Endodermal cell (in vitro differentiated cells): ENCODE measurements at regions not wholly inside any gene's neighbourhood (a gene's known extent, or its start where the extent isn't known, plus 50 kb on each side); places are given as distances from the start of the nearest gene placed in this dataset.

Experiments used
- DNase-seq: peaks from one replicate; pipeline ENCODE4 v3.0.0-alpha.2; 2017
- H3K27ac ChIP-seq: 2 replicates; pipeline ENCODE4 v1.5.1; 2013; ENCODE audit warnings: mild to moderate bottlenecking, low read depth, low read length, moderate library complexity
- H3K27me3 ChIP-seq: 2 replicates; pipeline ENCODE4 v1.6.1; 2013; ENCODE audit warnings: mild to moderate bottlenecking, low read length, moderate library complexity; ENCODE audit not compliant: insufficient read depth, control insufficient read depth, poor library complexity, severe bottlenecking
- H3K36me3 ChIP-seq: 2 replicates; pipeline ENCODE4 v1.7.0; 2013; ENCODE audit warnings: mild to moderate bottlenecking, low read length, moderate library complexity; ENCODE audit not compliant: control insufficient read depth, insufficient read depth
- H3K4me1 ChIP-seq: one replicate; pipeline ENCODE4 v1.7.0; 2013; ENCODE audit warnings: low read length; ENCODE audit not compliant: control insufficient read depth, insufficient read depth
- H3K4me3 ChIP-seq: 2 replicates; pipeline ENCODE4 v1.5.1; 2013; ENCODE audit warnings: mild to moderate bottlenecking, low read length, moderate library complexity
- H3K9ac ChIP-seq: 2 replicates; pipeline ENCODE4 v1.6.1; 2013; ENCODE audit warnings: mild to moderate bottlenecking, low read length, moderate library complexity; ENCODE audit not compliant: poor library complexity, severe bottlenecking; ENCODE audit errors: extremely low read depth
- H3K9me3 ChIP-seq: 2 replicates; pipeline ENCODE4 v1.6.1; 2013; ENCODE audit warnings: mild to moderate bottlenecking, low read length, moderate library complexity; ENCODE audit not compliant: control insufficient read depth
- H3K27ac Mint-ChIP-seq: 2 replicates; pipeline ENCODE4 v1.8.0; 2020; ENCODE audit warnings: mixed read lengths
- H3K27me3 Mint-ChIP-seq: 2 replicates; pipeline ENCODE4 v1.8.0; 2021; ENCODE audit warnings: mild to moderate bottlenecking, mixed read lengths; ENCODE audit not compliant: insufficient read depth
- H3K36me3 Mint-ChIP-seq: 2 replicates; pipeline ENCODE4 v1.8.0; 2020; ENCODE audit warnings: low read depth, mixed read lengths
- H3K4me1 Mint-ChIP-seq: 2 replicates; pipeline ENCODE4 v1.8.0; 2020; ENCODE audit warnings: mixed read lengths
- H3K4me3 Mint-ChIP-seq: 2 replicates; pipeline ENCODE4 v1.8.0; 2020; ENCODE audit warnings: mild to moderate bottlenecking, moderate library complexity, mixed read lengths
- H3K9me3 Mint-ChIP-seq: 2 replicates; pipeline ENCODE4 v1.8.0; 2020; ENCODE audit warnings: mild to moderate bottlenecking, mixed read lengths
- CTCF ChIP-seq: fragments of 200-600 bp; sonication (generic); conservative IDR thresholded peaks from 2 replicates; pipeline ENCODE4 v1.5.0; 2021; ENCODE audit warnings: antibody characterized with exemption, mild to moderate bottlenecking
- WGBS, 2 experiments: methylation state at CpG; one replicate each; pipeline versions ENCODE4 v1.1.5 to v1.1.7; 2013; ENCODE audit warnings: missing lambda C conversion rate in 2 of 2, mixed read lengths in 1 of 2; ENCODE audit not compliant: insufficient coverage in 1 of 2, insufficient read length in 1 of 2; 5-methylcytosine and 5-hydroxymethylcytosine counted together

- 63 to 80% methylated on average over 3 of the region's 3 CpGs for WGBS, 2 experiments
- TF ChIP-seq CTCF: no peak
Measured at GRCh38 chr5:56662893-56663292, 152.5 kb upstream of the MAP3K1 start.

GRCh38 chr5:56659971-56660370 is 155.4 kb upstream of the MAP3K1 start:
- Histone ChIP-seq H3K36me3 (no peaks in the 10 kb centered on the region), H3K27ac (no peak overlapping the region), H3K27me3 (no peaks in the 10 kb centered on the region), H3K4me1 (no peaks in the 10 kb centered on the region), H3K4me3 (no peak overlapping the region), H3K9ac (no peak overlapping the region), H3K9me3 (no peaks in the 10 kb centered on the region)
- no peak for DNase-seq
- no peak for TF ChIP-seq CTCF
- Mint-ChIP-seq H3K27ac (no peak overlapping the region), H3K4me1 (peaks cover 7% of the 10 kb centered on the region), H3K27me3 (peaks cover 5% of the 10 kb centered on the region), H3K36me3 (no peaks in the 10 kb centered on the region), H3K9me3 (peaks cover 2% of the 10 kb centered on the region), H3K4me3 (no peak overlapping the region)
- WGBS, 2 experiments: 95% methylated on average over 4 to 7 of the region's 7 CpGs

More at GRCh38 chr5:56662893-56663292, 152.5 kb upstream of the MAP3K1 start:
- Histone ChIP-seq H3K4me1 (no peaks in the 10 kb centered on the region), H3K36me3 (no peaks in the 10 kb centered on the region), H3K9me3 (no peaks in the 10 kb centered on the region), H3K27ac (no peak overlapping the region), H3K9ac (no peak overlapping the region), H3K27me3 (no peaks in the 10 kb centered on the region), H3K4me3 (no peak overlapping the region)
- DNase-seq: no peak
- H3K4me3 Mint-ChIP-seq: no peak overlapping the region
- H3K27ac Mint-ChIP-seq: no peak overlapping the region
- peaks cover 6% of the 10 kb centered on the region for H3K9me3 Mint-ChIP-seq
- peaks cover 1% of the 10 kb centered on the region for H3K27me3 Mint-ChIP-seq
- no peaks in the 10 kb centered on the region for H3K36me3 Mint-ChIP-seq
- peaks cover under 1% of the 10 kb centered on the region for H3K4me1 Mint-ChIP-seq

GRCh38 chr5:56658972-56659371 is 156.4 kb upstream of the MAP3K1 start:
- Histone ChIP-seq H3K4me3 (no peak overlapping the region), H3K9ac (no peak overlapping the region), H3K4me1 (no peaks in the 10 kb centered on the region), H3K27me3 (no peaks in the 10 kb centered on the region), H3K27ac (no peak overlapping the region), H3K36me3 (no peaks in the 10 kb centered on the region), H3K9me3 (no peaks in the 10 kb centered on the region)
- no peak overlapping the region for H3K4me3 Mint-ChIP-seq
- no peak for TF ChIP-seq CTCF
- no peaks in the 10 kb centered on the region for H3K9me3 Mint-ChIP-seq
- 85% methylated on average over 1 of the region's 1 CpG; no CpG with 5 or more reads in 1 of the 2 experiments for WGBS, 2 experiments
- no peak for DNase-seq
- peaks cover 7% of the 10 kb centered on the region for H3K4me1 Mint-ChIP-seq
- H3K27me3 Mint-ChIP-seq: peaks cover 7% of the 10 kb centered on the region
- no peak overlapping the region for H3K27ac Mint-ChIP-seq
- no peaks in the 10 kb centered on the region for H3K36me3 Mint-ChIP-seq
